ENCODE measurements at regions not wholly inside any gene's neighbourhood (a gene's known extent, or its start where the extent isn't known, plus 50 kb on each side); places are given as distances from the start of the nearest gene placed in this dataset.

DNA sequence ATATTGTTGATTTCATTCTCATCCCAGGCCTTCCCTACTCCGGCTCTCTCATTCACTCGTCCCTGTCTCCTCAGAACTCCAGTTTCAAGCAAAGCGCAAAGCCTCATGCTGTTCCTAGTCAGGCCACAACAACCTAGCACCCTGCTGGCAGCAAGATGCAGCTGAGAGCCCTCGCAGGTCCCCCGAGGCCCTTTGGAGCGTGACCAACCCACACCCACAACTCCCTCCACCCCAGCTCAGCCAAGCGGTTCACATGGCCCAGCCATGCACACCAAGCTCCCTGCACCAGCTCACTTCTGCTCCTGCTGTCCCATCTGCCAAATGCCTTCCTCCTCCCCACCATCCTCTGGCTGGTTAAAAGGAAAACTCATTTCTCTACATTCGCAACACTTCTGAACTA, 195.8 kb downstream of the IRX5 start:
- no peak for DNase-seq

GRCh38 chr16:55130456-55130855, 193.5 kb upstream of the IRX6 start:
- DNase-seq: no peak

- DNase-seq: no peak
Measured at GRCh38 chr16:55130911-55131310, 193.1 kb upstream of the IRX6 start.

GRCh38 chr16:55133654-55134053, 190.3 kb upstream of the IRX6 start:
- DNase-seq: no peak

- peak; percentile 1 for DNase-seq
Measured at GRCh38 chr16:55136356-55137150, 187.4 kb upstream of the IRX6 start.

- DNase-seq: no peak
Measured at GRCh38 chr16:55138298-55138697, 185.7 kb upstream of the IRX6 start.

- DNase-seq: no peak
Measured at GRCh38 chr16:55142405-55142804, 181.6 kb upstream of the IRX6 start.

- no peak for DNase-seq
Measured at GRCh38 chr16:55144651-55145050, 179.4 kb upstream of the IRX6 start.

GRCh38 chr16:55145771-55146603, 178.0 kb upstream of the IRX6 start:
- no peak for DNase-seq

DNA sequence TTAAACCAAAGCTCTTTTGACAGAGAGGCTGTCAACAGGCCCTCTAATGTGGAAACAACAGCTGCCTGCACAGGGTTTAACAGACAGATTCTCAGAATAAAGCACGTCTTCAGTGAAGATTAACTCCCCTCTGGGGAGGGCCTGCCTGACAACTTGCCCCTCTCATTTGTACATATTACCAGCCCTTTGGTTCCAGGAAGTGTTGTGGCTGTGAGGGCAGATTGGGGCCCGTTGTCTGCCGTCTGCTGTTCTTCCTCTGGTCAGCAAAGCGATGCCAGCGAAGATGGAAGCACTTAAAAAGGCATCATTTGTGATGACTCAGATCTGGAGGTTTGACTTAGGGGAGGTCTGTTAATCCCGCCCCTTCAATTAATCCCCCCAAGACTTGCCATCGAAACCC, 177.0 kb upstream of the IRX6 start:
- no peak for DNase-seq

GRCh38 chr16:55147396-55147795, 176.6 kb upstream of the IRX6 start:
- no peak for DNase-seq

- DNase-seq: no peak
Measured at GRCh38 chr16:55149622-55150021, 174.4 kb upstream of the IRX6 start.

- no peak for DNase-seq
Measured at GRCh38 chr16:55151561-55152305, 172.3 kb upstream of the IRX6 start.

- DNase-seq: no peak
Measured at GRCh38 chr16:55152875-55153390, 171.1 kb upstream of the IRX6 start.

- DNase-seq: no peak
Measured at GRCh38 chr16:55154262-55154661, 169.7 kb upstream of the IRX6 start.

GRCh38 chr16:55154956-55155355, 169.0 kb upstream of the IRX6 start:
- no peak for DNase-seq

GRCh38 chr16:55155815-55156214, 168.2 kb upstream of the IRX6 start:
- no peak for DNase-seq

DNA sequence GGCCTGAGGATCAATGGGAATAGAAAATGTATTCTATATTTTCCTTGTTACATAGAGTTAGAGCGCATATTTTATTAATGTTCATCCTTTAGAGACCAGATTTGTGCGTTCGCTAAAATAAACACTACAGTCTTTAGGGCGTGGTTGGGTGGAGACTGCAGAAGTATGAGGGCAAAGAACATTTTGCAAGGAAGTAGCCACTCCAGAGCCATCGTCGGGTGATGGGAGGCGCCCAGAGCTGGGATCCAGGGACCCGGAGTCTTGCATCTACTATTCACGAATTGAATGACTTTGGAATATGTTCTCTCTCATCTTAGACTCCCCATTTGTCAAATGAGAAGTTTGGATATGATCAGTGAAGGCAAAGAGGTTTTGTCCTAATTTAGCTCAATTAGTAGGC, 154.2 kb upstream of the IRX6 start:
- DNase-seq: no peak

DNA sequence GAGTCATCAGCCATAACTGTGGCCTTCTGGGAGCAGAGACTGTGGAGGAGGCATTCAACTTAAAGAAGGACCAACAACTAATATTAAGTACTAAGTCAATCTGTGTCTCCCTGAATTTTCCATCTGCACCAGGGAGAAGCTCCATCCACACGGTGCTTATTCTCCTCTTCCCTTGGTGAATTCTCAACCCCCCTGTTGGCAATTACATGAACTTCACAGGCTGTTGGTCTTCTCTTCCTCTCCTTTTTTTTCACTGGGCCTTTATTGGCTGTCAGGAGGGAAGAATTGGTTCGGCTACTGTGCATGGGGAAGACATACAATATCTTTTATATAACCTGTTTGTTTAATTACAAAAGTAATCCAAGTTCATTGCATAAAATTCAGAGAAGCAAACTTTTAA, 152.8 kb upstream of the IRX6 start:
- no peak for DNase-seq

DNA sequence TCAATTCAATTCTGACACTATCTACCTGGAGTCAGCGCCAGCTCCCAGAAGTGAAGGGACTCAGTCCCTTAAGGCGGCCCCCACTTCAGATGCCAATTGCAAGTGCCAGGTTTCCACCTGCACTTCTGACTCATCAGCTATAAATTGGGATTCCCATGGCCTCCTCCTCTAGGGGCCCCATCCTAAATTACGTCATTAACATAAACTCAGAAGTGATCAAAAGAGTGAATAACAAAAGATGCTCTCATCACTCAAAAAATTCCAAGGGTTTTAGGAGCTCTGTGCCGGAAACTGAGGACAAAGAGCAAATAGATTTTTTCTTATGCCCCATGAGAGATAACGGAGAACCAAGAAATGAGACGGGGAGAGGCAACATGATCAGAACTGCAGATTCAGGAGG, 148.6 kb upstream of the IRX6 start:
- DNase-seq: no peak

DNA sequence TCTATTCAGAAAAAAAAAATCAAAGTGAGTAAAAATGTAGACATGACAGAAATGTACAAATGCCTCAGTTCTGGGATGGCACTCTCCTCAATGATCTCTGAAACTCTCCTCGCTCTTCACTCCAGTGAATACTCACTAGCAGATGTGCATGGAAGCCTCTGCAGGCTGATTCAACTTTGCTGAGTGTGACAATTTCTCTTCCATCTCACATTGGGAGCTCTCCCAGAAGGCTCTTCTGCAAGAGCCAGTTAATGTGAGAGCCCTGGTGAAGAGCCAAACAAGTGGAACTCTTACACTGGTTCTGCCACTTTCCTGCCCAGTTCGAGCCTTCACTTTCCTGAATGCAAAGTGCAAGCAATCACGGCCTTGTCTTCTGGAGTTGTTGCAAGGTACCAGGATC, 147.1 kb upstream of the IRX6 start:
- no peak for DNase-seq

DNA sequence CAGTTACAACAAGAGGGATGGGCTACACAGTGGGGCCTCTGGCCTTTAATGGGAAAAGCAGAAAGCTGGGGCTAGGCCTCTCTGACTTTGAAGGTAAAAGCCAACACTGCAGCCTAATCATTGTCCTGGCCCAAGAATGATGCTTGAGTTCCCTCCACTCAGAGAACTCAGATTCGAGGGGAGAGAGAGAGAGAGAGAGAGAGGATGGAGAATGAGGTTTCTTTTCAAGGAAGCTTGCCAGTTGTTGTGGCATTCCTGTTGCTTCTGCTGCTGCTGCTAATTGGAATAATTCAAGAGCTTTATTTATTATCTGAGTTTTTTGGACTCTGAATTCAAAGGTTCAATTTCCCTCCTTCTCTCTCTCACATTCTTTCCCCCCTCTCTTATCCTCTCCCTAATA, 144.6 kb upstream of the IRX6 start:
- no peak for DNase-seq

DNA sequence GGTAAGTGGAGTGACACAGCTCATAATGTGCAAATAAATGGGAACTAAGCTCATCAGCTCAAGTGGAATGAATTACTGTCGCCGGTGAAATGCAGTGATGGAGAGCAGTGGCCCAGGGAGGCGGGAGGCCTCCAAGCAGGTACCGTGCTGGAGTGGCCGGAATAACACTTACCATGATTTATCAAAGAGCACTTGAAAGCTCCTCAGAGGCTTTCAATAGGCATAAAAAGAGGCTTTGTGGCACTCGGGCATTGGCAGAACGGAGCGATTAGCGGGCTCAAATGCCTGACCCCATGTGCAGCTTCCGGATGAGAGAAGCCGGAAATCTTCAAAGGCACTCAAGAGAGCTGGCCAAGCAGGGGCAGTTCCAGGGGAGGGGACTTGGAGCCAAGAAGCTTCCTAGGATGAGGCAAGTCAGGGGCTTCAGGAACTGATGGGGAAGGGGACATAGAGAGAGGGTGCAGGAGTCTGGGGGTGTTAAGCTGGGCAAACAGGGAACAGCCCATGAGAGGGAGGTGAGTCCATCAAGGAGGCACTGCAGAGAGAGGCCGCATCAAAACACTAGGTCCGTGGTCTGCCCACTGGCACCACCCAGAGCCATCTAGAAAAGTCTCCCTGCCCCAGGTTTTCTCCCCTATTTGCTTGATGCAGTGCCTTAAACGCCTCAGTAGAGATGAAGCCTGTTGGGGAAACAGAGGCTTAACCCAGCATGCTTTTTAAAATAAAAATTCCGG, 144.0 kb upstream of the IRX6 start:
- no peak for DNase-seq

All from NCI-H69 (cell line).